BLaER1 treated with 17β-estradiol and CSF1 and Interleukin-3, amounts not matched to agents 10 nM and 100 nM (cell line): ENCODE measurements at regions not wholly inside any gene's neighbourhood (a gene's known extent, or its start where the extent isn't known, plus 50 kb on each side); places are given as distances from the start of the nearest gene placed in this dataset.

Source experiments
- H3K27ac ChIP-seq, 11 experiments: shearing (Covaris generic); formaldehyde crosslinking; 2 replicates each; pipeline ENCODE4 v1.8.1; 2022
- H3K27me3 ChIP-seq, 11 experiments: shearing (Covaris generic); formaldehyde crosslinking; 2 replicates each; pipeline ENCODE4 v1.8.1; 2022
- H3K36me3 ChIP-seq, 11 experiments: shearing (Covaris generic); formaldehyde crosslinking; 2 replicates each; pipeline ENCODE4 v1.8.1; 2022
- H3K4me1 ChIP-seq, 10 experiments: shearing (Covaris generic); formaldehyde crosslinking; 2 replicates each; pipeline ENCODE4 v1.8.1; 2022
- H3K4me2 ChIP-seq, 11 experiments: shearing (Covaris generic); formaldehyde crosslinking; 2 replicates each; pipeline ENCODE4 v1.8.1; 2022
- H3K4me3 ChIP-seq, 10 experiments: shearing (Covaris generic); formaldehyde crosslinking; 2 replicates each; pipeline ENCODE4 v1.8.1; 2022
- H3K9ac ChIP-seq, 11 experiments: shearing (Covaris generic); formaldehyde crosslinking; 2 replicates each; pipeline ENCODE4 v1.8.1; 2022
- H3K9me3 ChIP-seq, 11 experiments: shearing (Covaris generic); formaldehyde crosslinking; replicated peaks in 1 of 11; 2 replicates each; pipeline ENCODE4 v1.8.1; 2022
- H4K20me1 ChIP-seq, 11 experiments: shearing (Covaris generic); formaldehyde crosslinking; 2 replicates each; pipeline ENCODE4 v1.8.1; 2022
- Cebpa-rat ChIP-seq, 11 experiments: shearing (Covaris generic); IDR thresholded peaks; 2 replicates each; pipeline ENCODE4 v1.8.1; 2022

- no peak for TF ChIP-seq Cebpa-rat (IDR thresholded peaks at IDR 0.05)
- Histone ChIP-seq H3K27me3 (no peaks in the 10 kb centered on the region), H3K4me2 (no peak overlapping the region), H3K36me3 (no peaks in the 10 kb centered on the region), H3K9me3 (no peaks in the 10 kb centered on the region), H4K20me1 (no peaks in the 10 kb centered on the region), H3K4me1 (no peaks in the 10 kb centered on the region), H3K4me3 (no peak overlapping the region), H3K27ac (no peak overlapping the region), H3K9ac (no peak overlapping the region)
Measured at GRCh38 chr4:161189286-161190134, 974.3 kb downstream of the FSTL5 start.

- no peak overlapping the region for H3K9ac ChIP-seq
- no peak for TF ChIP-seq Cebpa-rat (IDR thresholded peaks at IDR 0.05)
- H3K4me2 ChIP-seq = no peak overlapping the region
Measured at GRCh38 chr4:161188578-161188977, 975.2 kb downstream of the FSTL5 start.

GRCh38 chr4:161187569-161187968 lies 976.2 kb downstream of the FSTL5 start:
- no peaks in the 10 kb centered on the region for H3K4me1 ChIP-seq
- no peak for TF ChIP-seq Cebpa-rat (IDR thresholded peaks at IDR 0.05)
- H3K9me3 ChIP-seq = no peaks in the 10 kb centered on the region
- no peak overlapping the region for H3K4me2 ChIP-seq
- no peak overlapping the region for H3K9ac ChIP-seq
- H3K27ac ChIP-seq = no peak overlapping the region
- H3K4me3 ChIP-seq = no peak overlapping the region
- no peaks in the 10 kb centered on the region for H3K27me3 ChIP-seq
- H3K36me3 ChIP-seq = no peaks in the 10 kb centered on the region
- no peaks in the 10 kb centered on the region for H4K20me1 ChIP-seq

More at GRCh38 chr4:161188578-161188977, 975.2 kb downstream of the FSTL5 start:
- Histone ChIP-seq H4K20me1 (no peaks in the 10 kb centered on the region), H3K27ac (no peak overlapping the region), H3K9me3 (no peaks in the 10 kb centered on the region), H3K4me1 (no peaks in the 10 kb centered on the region), H3K27me3 (no peaks in the 10 kb centered on the region), H3K4me3 (no peak overlapping the region), H3K36me3 (no peaks in the 10 kb centered on the region)

- Histone ChIP-seq H3K9ac (no peak overlapping the region), H4K20me1 (no peaks in the 10 kb centered on the region), H3K27ac (no peak overlapping the region), H3K4me1 (no peaks in the 10 kb centered on the region), H3K36me3 (no peaks in the 10 kb centered on the region), H3K9me3 (no peaks in the 10 kb centered on the region), H3K4me3 (no peak overlapping the region), H3K4me2 (no peak overlapping the region), H3K27me3 (no peaks in the 10 kb centered on the region)
- no peak for TF ChIP-seq Cebpa-rat (IDR thresholded peaks at IDR 0.05)
Measured at GRCh38 chr4:161186750-161187149, 977.0 kb downstream of the FSTL5 start.

GRCh38 chr4:161186012-161186411 lies 977.8 kb downstream of the FSTL5 start:
- Histone ChIP-seq H3K36me3 (no peaks in the 10 kb centered on the region), H3K9me3 (no peaks in the 10 kb centered on the region), H3K9ac (no peak overlapping the region), H3K4me3 (no peak overlapping the region), H3K4me1 (no peaks in the 10 kb centered on the region), H3K27ac (no peak overlapping the region), H3K4me2 (no peak overlapping the region), H4K20me1 (no peaks in the 10 kb centered on the region), H3K27me3 (no peaks in the 10 kb centered on the region)
- no peak for TF ChIP-seq Cebpa-rat (IDR thresholded peaks at IDR 0.05)

- Histone ChIP-seq H3K27me3 (no peaks in the 10 kb centered on the region), H3K9me3 (no peaks in the 10 kb centered on the region), H3K4me3 (no peak overlapping the region), H4K20me1 (no peaks in the 10 kb centered on the region), H3K27ac (no peak overlapping the region), H3K4me2 (no peak overlapping the region), H3K36me3 (no peaks in the 10 kb centered on the region), H3K9ac (no peak overlapping the region), H3K4me1 (no peaks in the 10 kb centered on the region)
- TF ChIP-seq Cebpa-rat (IDR thresholded peaks at IDR 0.05) = no peak
Measured at GRCh38 chr4:161183729-161184128, 980.1 kb downstream of the FSTL5 start.

- Histone ChIP-seq H3K27me3 (no peaks in the 10 kb centered on the region), H3K36me3 (no peaks in the 10 kb centered on the region), H3K27ac (no peak overlapping the region), H3K4me1 (no peaks in the 10 kb centered on the region), H3K9me3 (no peaks in the 10 kb centered on the region), H3K4me3 (no peak overlapping the region), H3K9ac (no peak overlapping the region), H4K20me1 (no peaks in the 10 kb centered on the region), H3K4me2 (no peak overlapping the region)
- TF ChIP-seq Cebpa-rat (IDR thresholded peaks at IDR 0.05) = no peak
Measured at GRCh38 chr4:161182913-161183312, 980.9 kb downstream of the FSTL5 start.

- Histone ChIP-seq H3K9me3 (no peaks in the 10 kb centered on the region), H3K36me3 (no peaks in the 10 kb centered on the region), H3K27ac (no peak overlapping the region), H3K4me2 (no peak overlapping the region), H3K9ac (no peak overlapping the region), H3K4me1 (no peaks in the 10 kb centered on the region), H3K27me3 (no peaks in the 10 kb centered on the region), H4K20me1 (no peaks in the 10 kb centered on the region), H3K4me3 (no peak overlapping the region)
- peak in 2 of 11 experiments; percentile 29 to 30; a peak in 2 of 22 replicates for TF ChIP-seq Cebpa-rat (IDR thresholded peaks at IDR 0.05)
Measured at GRCh38 chr4:161178310-161178709, 985.5 kb downstream of the FSTL5 start.

- Histone ChIP-seq H3K9ac (no peak overlapping the region), H3K4me3 (no peak overlapping the region), H3K27me3 (no peaks in the 10 kb centered on the region), H3K4me1 (no peaks in the 10 kb centered on the region), H3K9me3 (no peaks in the 10 kb centered on the region), H4K20me1 (no peaks in the 10 kb centered on the region), H3K27ac (no peak overlapping the region), H3K36me3 (no peaks in the 10 kb centered on the region), H3K4me2 (no peak overlapping the region)
- TF ChIP-seq Cebpa-rat (IDR thresholded peaks at IDR 0.05) = no peak
Measured at GRCh38 chr4:161172396-161173026, 991.3 kb downstream of the FSTL5 start.

GRCh38 chr4:161167539-161167938 lies 996.3 kb downstream of the FSTL5 start:
- H3K27ac ChIP-seq = no peak overlapping the region

More at GRCh38 chr4:161167539-161167938, 996.3 kb downstream of the FSTL5 start:
- H3K9me3 ChIP-seq = no peaks in the 10 kb centered on the region
- no peak for TF ChIP-seq Cebpa-rat (IDR thresholded peaks at IDR 0.05)
- H4K20me1 ChIP-seq = no peaks in the 10 kb centered on the region
- H3K9ac ChIP-seq = no peak overlapping the region
- no peaks in the 10 kb centered on the region for H3K4me1 ChIP-seq
- no peaks in the 10 kb centered on the region for H3K27me3 ChIP-seq
- no peak overlapping the region for H3K4me3 ChIP-seq
- H3K4me2 ChIP-seq = no peak overlapping the region
- no peaks in the 10 kb centered on the region for H3K36me3 ChIP-seq
